Gastrocnemius medialis (tissue), 4 donors: ENCODE measurements at regions not wholly inside any gene's neighbourhood (a gene's known extent, or its start where the extent isn't known, plus 50 kb on each side); places are given as distances from the start of the nearest gene placed in this dataset.

ENCODE experiments used
- POLR2A ChIP-seq, 2 donors: fragments of 450-650 bp; IDR thresholded peaks; one replicate each; pipeline ENCODE4 v1.6.1; 2017; ENCODE audit warnings: antibody characterized with exemption in 2 of 2, mild to moderate bottlenecking in 2 of 2, moderate library complexity in 2 of 2
- TF ChIP-seq, protein P1 (sequence below), 5 experiments: fragments of 450-650 bp in 3 of 5; fragments of 200-600 bp in 2 of 5; sonication (generic) in 2 of 5; IDR thresholded peaks in 4 of 5; conservative IDR thresholded peaks in 1 of 5; 1 replicate in 4 of 5; 2 replicates in 1 of 5; pipeline ENCODE4 v1.5.1; 2016 to 2019; ENCODE audit warnings: antibody characterized with exemption in 5 of 5, mild to moderate bottlenecking in 3 of 5, moderate library complexity in 3 of 5

DNA sequence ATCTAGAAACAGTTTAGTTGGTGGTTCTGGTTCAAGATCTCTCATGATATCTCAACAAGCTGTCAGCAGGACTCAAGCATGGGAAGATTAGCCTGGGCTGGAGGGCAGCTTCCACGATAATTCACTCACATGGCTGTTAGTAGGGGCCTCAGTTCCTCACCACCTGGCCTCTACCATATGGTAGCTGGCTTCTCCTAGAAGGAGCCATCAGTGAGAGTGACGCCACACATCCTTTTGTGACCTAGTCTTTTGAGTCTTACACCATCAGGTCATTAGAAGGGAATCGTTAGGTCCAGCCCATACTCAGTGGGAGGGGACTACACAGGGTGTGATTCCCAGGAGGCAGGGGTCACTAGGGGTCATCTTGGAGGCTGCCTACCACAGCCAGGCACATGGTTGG lies 239.3 kb upstream of the PLPP4 start:
- TF ChIP-seq, protein P1, sequence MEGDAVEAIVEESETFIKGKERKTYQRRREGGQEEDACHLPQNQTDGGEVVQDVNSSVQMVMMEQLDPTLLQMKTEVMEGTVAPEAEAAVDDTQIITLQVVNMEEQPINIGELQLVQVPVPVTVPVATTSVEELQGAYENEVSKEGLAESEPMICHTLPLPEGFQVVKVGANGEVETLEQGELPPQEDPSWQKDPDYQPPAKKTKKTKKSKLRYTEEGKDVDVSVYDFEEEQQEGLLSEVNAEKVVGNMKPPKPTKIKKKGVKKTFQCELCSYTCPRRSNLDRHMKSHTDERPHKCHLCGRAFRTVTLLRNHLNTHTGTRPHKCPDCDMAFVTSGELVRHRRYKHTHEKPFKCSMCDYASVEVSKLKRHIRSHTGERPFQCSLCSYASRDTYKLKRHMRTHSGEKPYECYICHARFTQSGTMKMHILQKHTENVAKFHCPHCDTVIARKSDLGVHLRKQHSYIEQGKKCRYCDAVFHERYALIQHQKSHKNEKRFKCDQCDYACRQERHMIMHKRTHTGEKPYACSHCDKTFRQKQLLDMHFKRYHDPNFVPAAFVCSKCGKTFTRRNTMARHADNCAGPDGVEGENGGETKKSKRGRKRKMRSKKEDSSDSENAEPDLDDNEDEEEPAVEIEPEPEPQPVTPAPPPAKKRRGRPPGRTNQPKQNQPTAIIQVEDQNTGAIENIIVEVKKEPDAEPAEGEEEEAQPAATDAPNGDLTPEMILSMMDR (IDR thresholded peaks at IDR 0.05 in 4 of 5, conservative IDR thresholded peaks at IDR 0.05 in 1 of 5) = no peak
- TF ChIP-seq POLR2A (IDR thresholded peaks at IDR 0.05) = no peak
